H1 (cell line): ENCODE measurements at regions not wholly inside any gene's neighbourhood (a gene's known extent, or its start where the extent isn't known, plus 50 kb on each side); places are given as distances from the start of the nearest gene placed in this dataset.

Source experiments
- POLR2A ChIP-seq, 2 experiments: IDR thresholded peaks; 1 replicate in 1 of 2; 2 replicates in 1 of 2; pipeline ENCODE4 v1.6.1; 2011; ENCODE audit warnings: low read depth in 2 of 2, low read length in 2 of 2, mild to moderate bottlenecking in 2 of 2; ENCODE audit errors: control extremely low read depth in 1 of 2
- RAD21 ChIP-seq, 2 experiments: IDR thresholded peaks in 1 of 2; conservative IDR thresholded peaks in 1 of 2; 2 replicates each; pipeline ENCODE4 v1.6.1; 2011; ENCODE audit warnings: low read depth in 2 of 2, low read length in 2 of 2, improper control_type of control experiment in 1 of 2, inconsistent platforms in 1 of 2, mild to moderate bottlenecking in 1 of 2, moderate library complexity in 1 of 2
- RFX5 ChIP-seq: IDR thresholded peaks from 2 replicates; pipeline ENCODE4 v1.6.1; 2011; ENCODE audit warnings: low read depth, low read length, improper control_type of control experiment, borderline replicate concordance
- SIN3A ChIP-seq, 2 experiments: IDR thresholded peaks in 1 of 2; conservative IDR thresholded peaks in 1 of 2; 2 replicates each; pipeline ENCODE4 v1.6.1; 2011 to 2012; ENCODE audit warnings: low read length in 2 of 2, improper control_type of control experiment in 1 of 2, low read depth in 1 of 2, mild to moderate bottlenecking in 1 of 2
- TCF12 ChIP-seq: IDR thresholded peaks from 2 replicates; pipeline ENCODE4 v1.6.1; 2011; ENCODE audit warnings: low read depth, mild to moderate bottlenecking, low read length
- YY1 ChIP-seq: IDR thresholded peaks from 2 replicates; pipeline ENCODE4 v1.6.1; 2011; ENCODE audit warnings: low read depth, mild to moderate bottlenecking, low read length
- TF ChIP-seq, protein P1 (sequence below), 3 experiments: IDR thresholded peaks; 1 replicate in 2 of 3; 2 replicates in 1 of 3; pipeline versions ENCODE4 v1.5.1 to v1.6.1; 2011; ENCODE audit warnings: low read length in 3 of 3, mild to moderate bottlenecking in 3 of 3, inconsistent platforms in 2 of 3, low read depth in 1 of 3, moderate library complexity in 1 of 3; ENCODE audit not compliant: insufficient read depth in 1 of 3; ENCODE audit errors: control extremely low read depth in 1 of 3
- TF ChIP-seq, protein P2 (sequence below): IDR thresholded peaks from 2 replicates; pipeline ENCODE4 v1.6.1; 2011; ENCODE audit warnings: low read length, improper control_type of control experiment

DNA sequence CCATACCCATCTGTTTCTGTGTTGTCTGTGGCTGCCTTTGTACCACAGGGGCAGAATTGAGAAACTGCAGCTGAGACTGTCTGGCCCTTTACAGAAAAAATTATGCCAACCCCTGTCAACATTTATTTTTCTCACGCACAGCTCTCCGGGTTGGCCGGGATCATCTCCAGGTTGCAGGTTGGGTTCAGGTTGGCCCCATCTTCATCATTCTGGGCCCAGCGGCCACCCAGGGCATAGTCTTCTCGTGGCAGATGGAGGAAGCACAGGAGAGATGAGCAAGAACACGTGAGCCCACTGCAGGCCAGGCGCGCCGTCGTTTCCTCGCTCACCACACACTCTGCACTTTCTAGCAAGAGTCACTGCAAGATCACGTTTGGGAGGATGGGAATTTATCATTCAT is 66.1 kb upstream of the SEC14L1 start:
- no peak for TF ChIP-seq RAD21 (IDR thresholded peaks at IDR 0.05 in 1 of 2, conservative IDR thresholded peaks at IDR 0.05 in 1 of 2; ENCODE audit: low read depth in 2 of 2, low read length in 2 of 2)
- TF ChIP-seq, protein P1, sequence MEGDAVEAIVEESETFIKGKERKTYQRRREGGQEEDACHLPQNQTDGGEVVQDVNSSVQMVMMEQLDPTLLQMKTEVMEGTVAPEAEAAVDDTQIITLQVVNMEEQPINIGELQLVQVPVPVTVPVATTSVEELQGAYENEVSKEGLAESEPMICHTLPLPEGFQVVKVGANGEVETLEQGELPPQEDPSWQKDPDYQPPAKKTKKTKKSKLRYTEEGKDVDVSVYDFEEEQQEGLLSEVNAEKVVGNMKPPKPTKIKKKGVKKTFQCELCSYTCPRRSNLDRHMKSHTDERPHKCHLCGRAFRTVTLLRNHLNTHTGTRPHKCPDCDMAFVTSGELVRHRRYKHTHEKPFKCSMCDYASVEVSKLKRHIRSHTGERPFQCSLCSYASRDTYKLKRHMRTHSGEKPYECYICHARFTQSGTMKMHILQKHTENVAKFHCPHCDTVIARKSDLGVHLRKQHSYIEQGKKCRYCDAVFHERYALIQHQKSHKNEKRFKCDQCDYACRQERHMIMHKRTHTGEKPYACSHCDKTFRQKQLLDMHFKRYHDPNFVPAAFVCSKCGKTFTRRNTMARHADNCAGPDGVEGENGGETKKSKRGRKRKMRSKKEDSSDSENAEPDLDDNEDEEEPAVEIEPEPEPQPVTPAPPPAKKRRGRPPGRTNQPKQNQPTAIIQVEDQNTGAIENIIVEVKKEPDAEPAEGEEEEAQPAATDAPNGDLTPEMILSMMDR (IDR thresholded peaks at IDR 0.05; ENCODE audit: control extremely low read depth in 1 of 3, insufficient read depth in 1 of 3, low read depth in 1 of 3, low read length in 3 of 3): no peak
- no peak for TF ChIP-seq POLR2A (IDR thresholded peaks at IDR 0.05; ENCODE audit: control extremely low read depth in 1 of 2, low read depth in 2 of 2, low read length in 2 of 2)
- no peak for TF ChIP-seq YY1
- TF ChIP-seq, protein P2, sequence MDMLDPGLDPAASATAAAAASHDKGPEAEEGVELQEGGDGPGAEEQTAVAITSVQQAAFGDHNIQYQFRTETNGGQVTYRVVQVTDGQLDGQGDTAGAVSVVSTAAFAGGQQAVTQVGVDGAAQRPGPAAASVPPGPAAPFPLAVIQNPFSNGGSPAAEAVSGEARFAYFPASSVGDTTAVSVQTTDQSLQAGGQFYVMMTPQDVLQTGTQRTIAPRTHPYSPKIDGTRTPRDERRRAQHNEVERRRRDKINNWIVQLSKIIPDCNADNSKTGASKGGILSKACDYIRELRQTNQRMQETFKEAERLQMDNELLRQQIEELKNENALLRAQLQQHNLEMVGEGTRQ: no peak
- no peak for TF ChIP-seq SIN3A (conservative IDR thresholded peaks at IDR 0.05 in 1 of 2, IDR thresholded peaks at IDR 0.05 in 1 of 2; ENCODE audit: low read depth in 1 of 2, low read length in 2 of 2)
- no peak for TF ChIP-seq TCF12
- no peak for TF ChIP-seq RFX5
